Body of pancreas (tissue), 4 donors: ENCODE measurements at regions not wholly inside any gene's neighbourhood (a gene's known extent, or its start where the extent isn't known, plus 50 kb on each side); places are given as distances from the start of the nearest gene placed in this dataset.
A peak's percentile ranks its signal among the peaks of the same experiment; 100 is the strongest.

Source experiments
- ATAC-seq: fragments of 150-250 bp; one replicate; pipeline ENCODE4 v1.9.1; 2016
- DNase-seq, 4 donors: peaks; one replicate each; pipeline ENCODE4 v3.0.0-alpha.2; 2019
- H3K27ac ChIP-seq, 4 donors: fragments of 200-600 bp; sonication (generic); 1 replicate in 3 of 4; 2 replicates in 1 of 4; pipeline versions ENCODE4 v1.5.1 to v1.6.1; 2016 to 2019; ENCODE audit warnings: mild to moderate bottlenecking in 1 of 4, mixed read lengths in 1 of 4, moderate library complexity in 1 of 4
- H3K27me3 ChIP-seq, 2 donors: fragments of 200-600 bp; sonication (generic); one replicate each; pipeline ENCODE4 v1.6.0; 2016; ENCODE audit warnings: mild to moderate bottlenecking in 1 of 2
- H3K36me3 ChIP-seq, 2 donors: fragments of 200-600 bp; sonication (generic); replicated peaks in 1 of 2; 2 replicates each; pipeline ENCODE4 v1.5.1; 2016; ENCODE audit warnings: low read depth in 2 of 2; ENCODE audit not compliant: insufficient read depth in 1 of 2
- H3K4me1 ChIP-seq: fragments of 200-600 bp; sonication (generic); one replicate; pipeline ENCODE4 v1.6.0; 2016
- H3K4me3 ChIP-seq, 2 donors: fragments of 200-600 bp; sonication (generic); 1 replicate in 1 of 2; 2 replicates in 1 of 2; pipeline ENCODE4 v1.5.1; 2016 to 2019
- H3K9me3 ChIP-seq, 3 donors: fragments of 200-600 bp; sonication (generic); 1 replicate in 2 of 3; 2 replicates in 1 of 3; pipeline ENCODE4 v1.5.1; 2016
- CTCF ChIP-seq, 7 experiments: fragments of 450-650 bp in 4 of 7; fragments of 200-600 bp in 3 of 7; sonication (generic) in 3 of 7; IDR thresholded peaks; one replicate each; pipeline ENCODE4 v1.5.1; 2016 to 2019; ENCODE audit warnings: antibody characterized with exemption in 7 of 7
- POLR2A ChIP-seq, 3 donors: fragments of 450-650 bp; IDR thresholded peaks; one replicate each; pipeline ENCODE4 v1.6.1; 2016; ENCODE audit warnings: antibody characterized with exemption in 3 of 3, mild to moderate bottlenecking in 2 of 3
- WGBS, 2 donors: methylation state at CpG; one replicate each; pipeline ENCODE4 v1.1.5; 2017; 5-methylcytosine and 5-hydroxymethylcytosine counted together
- intact Hi-C: fragments of 100-400 bp; cut with DNase I; formaldehyde crosslinking; loops from one replicate; pipeline ENCODE4 v1.15.1; 2023

GRCh38 chr7:131000873-131001272, 266.9 kb upstream of the KLF14 start:
- H3K9me3 ChIP-seq: peaks cover 0 to 5% (median 0%) of the 10 kb centered on the region in 3 donors
- intact Hi-C loops: no loop called here
- H3K4me1 ChIP-seq: peaks cover 47% of the 10 kb centered on the region
- no peak overlapping the region for H3K27ac ChIP-seq
- DNase-seq (no peak), ATAC-seq (no peak)
- no peaks in the 10 kb centered on the region for H3K27me3 ChIP-seq
- no peak overlapping the region for H3K4me3 ChIP-seq
- no peaks in the 10 kb centered on the region for H3K36me3 ChIP-seq
- TF ChIP-seq CTCF (IDR thresholded peaks at IDR 0.05) (no peak), POLR2A (IDR thresholded peaks at IDR 0.05) (no peak)
- WGBS, 2 donors: 48 to 50% methylated on average over 2 of the region's 2 CpGs

- TF ChIP-seq POLR2A (IDR thresholded peaks at IDR 0.05): no peak
- no peak for TF ChIP-seq CTCF (IDR thresholded peaks at IDR 0.05)
- intact Hi-C loops: no loop called here
- H3K36me3 ChIP-seq: no peaks in the 10 kb centered on the region
- ATAC-seq (no peak), DNase-seq (no peak)
- no peak overlapping the region for H3K4me3 ChIP-seq
- H3K27me3 ChIP-seq: no peaks in the 10 kb centered on the region
- H3K9me3 ChIP-seq: peaks cover 0 to 5% (median 0%) of the 10 kb centered on the region in 3 donors
- no peak overlapping the region for H3K27ac ChIP-seq
- 93 to 97% methylated on average over 1 of the region's 1 CpG for WGBS, 2 donors
- H3K4me1 ChIP-seq: peaks cover 43% of the 10 kb centered on the region
Observed at GRCh38 chr7:131002600-131002999, 268.6 kb upstream of the KLF14 start.

- no peaks in the 10 kb centered on the region for H3K27me3 ChIP-seq
- DNase-seq (no peak), ATAC-seq (no peak)
- intact Hi-C loops: no loop called here
- peaks cover 0 to 5% (median 0%) of the 10 kb centered on the region in 3 donors for H3K9me3 ChIP-seq
- H3K27ac ChIP-seq: no peak overlapping the region
- no peak overlapping the region for H3K4me3 ChIP-seq
- TF ChIP-seq POLR2A (IDR thresholded peaks at IDR 0.05): no peak
- no peak for TF ChIP-seq CTCF (IDR thresholded peaks at IDR 0.05)
- peaks cover 39% of the 10 kb centered on the region for H3K4me1 ChIP-seq
- no peaks in the 10 kb centered on the region for H3K36me3 ChIP-seq
- WGBS, 2 donors: 71 to 78% methylated on average over 4 of the region's 4 CpGs
Observed at GRCh38 chr7:131003634-131004033, 269.6 kb upstream of the KLF14 start.

GRCh38 chr7:131004371-131004770, 270.4 kb upstream of the KLF14 start:
- peaks cover 33% of the 10 kb centered on the region for H3K4me1 ChIP-seq
- H3K9me3 ChIP-seq: peaks cover 0 to 5% (median 0%) of the 10 kb centered on the region in 3 donors
- intact Hi-C loops: no loop called here
- DNase-seq (no peak), ATAC-seq (no peak)
- no peaks in the 10 kb centered on the region for H3K27me3 ChIP-seq
- H3K27ac ChIP-seq: peak overlapping the region in 1 of 4 donors; percentile 6
- TF ChIP-seq CTCF (IDR thresholded peaks at IDR 0.05): no peak
- TF ChIP-seq POLR2A (IDR thresholded peaks at IDR 0.05): no peak
- no peaks in the 10 kb centered on the region for H3K36me3 ChIP-seq
- H3K4me3 ChIP-seq: no peak overlapping the region
- WGBS, 2 donors: 0% methylated on average over 1 of the region's 1 CpG
